HG03342 (cell line): ENCODE measurements at regions not wholly inside any gene's neighbourhood (a gene's known extent, or its start where the extent isn't known, plus 50 kb on each side); places are given as distances from the start of the nearest gene placed in this dataset.
"Not testable (repeated sequence)": the region's sequence is repeated elsewhere in the genome, so short reads cannot be mapped to it uniquely, and the experiment has no call there.

ENCODE experiments used
- ATAC-seq: cut with Tn5 transposase; IDR thresholded peaks from one replicate; pipeline ENCODE4 v1.9.1; 2021; ENCODE audit warnings: mild to moderate bottlenecking, moderate library complexity; ENCODE audit not compliant: unreplicated experiment

DNA sequence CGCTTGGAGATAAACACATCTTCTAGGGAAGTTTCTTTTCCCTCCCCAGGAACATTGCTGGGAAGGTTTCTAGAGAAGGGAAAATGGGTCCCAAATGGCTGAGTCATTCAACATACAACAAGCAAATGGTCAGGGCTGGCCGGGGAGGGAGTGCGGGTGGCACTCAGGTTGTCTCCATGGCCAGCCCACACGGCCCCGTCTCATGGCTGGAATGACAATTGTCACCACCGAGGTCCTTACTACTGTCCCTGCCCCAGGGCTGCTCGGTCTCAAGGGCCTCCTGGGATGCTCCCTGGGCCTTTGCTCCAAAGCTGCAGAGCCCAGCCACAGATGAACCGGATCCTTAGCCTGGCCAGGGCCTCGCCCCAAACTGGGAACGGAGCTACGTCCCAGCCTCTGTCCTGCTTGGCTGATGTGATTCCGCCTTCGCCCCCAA is 121.9 kb downstream of the FGF18 start:
- ATAC-seq, result no peak

DNA sequence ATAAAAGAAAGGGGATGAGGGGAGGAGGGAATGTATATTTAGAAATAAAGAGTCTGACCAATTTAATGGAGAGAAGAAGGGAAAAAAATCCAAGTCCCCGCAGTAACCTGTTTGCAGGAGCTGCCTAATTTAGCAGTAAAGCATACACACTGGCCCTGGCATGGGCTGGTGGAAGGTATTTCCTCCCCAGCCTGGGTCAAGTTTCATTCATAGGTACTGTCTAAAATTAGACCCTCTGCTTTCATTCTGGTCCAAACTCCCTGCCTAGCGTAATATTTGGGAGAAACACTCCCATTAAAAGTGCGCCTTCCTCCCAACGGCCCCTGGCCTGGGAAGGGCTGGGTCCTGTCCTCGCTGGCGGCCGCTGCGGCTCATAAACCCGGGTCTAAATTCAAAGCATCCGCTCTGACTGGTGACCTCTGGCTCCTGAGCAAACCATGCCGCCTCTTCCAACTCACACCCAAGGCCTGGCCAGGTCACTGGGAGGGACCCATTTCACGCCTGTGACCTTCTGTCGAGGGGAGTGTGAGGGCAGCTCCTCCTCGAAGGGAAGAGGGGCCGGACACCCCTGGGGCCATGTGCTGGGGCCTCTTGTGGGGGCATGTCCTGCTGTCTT is 123.2 kb downstream of the FGF18 start:
- ATAC-seq, result no peak

DNA sequence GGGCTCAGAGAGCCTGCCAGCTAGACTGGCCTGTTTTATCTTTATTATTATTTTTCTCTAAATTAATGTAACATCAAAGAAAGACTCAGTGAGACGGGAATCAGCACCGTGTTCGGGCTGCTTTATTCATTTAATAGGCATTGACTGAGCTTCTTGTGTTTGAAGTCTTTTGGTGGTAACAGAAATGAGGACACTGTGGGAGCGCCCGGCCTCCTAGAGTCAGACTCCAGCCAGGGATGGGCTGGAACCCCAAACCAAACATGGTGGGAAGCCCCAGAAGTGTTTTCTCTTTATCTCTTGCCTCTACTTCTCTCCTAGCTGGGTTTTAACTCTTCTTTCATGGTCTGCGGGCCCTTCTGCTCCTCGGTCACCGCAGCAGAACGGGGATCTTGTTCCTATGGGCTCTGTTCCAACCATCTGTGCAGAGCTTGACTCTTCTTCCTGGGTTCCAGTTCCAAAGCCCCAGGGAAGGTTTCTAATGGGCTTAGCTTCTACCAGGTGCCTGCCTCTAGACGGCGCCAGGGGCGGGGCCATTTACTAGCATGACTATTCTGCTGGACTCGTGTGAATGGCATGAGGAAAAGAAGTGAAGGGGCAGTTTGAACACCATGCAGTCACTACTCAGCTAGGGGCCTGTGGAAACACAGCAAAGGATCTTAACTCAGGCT is 123.8 kb downstream of the FGF18 start:
- ATAC-seq, result no peak

DNA sequence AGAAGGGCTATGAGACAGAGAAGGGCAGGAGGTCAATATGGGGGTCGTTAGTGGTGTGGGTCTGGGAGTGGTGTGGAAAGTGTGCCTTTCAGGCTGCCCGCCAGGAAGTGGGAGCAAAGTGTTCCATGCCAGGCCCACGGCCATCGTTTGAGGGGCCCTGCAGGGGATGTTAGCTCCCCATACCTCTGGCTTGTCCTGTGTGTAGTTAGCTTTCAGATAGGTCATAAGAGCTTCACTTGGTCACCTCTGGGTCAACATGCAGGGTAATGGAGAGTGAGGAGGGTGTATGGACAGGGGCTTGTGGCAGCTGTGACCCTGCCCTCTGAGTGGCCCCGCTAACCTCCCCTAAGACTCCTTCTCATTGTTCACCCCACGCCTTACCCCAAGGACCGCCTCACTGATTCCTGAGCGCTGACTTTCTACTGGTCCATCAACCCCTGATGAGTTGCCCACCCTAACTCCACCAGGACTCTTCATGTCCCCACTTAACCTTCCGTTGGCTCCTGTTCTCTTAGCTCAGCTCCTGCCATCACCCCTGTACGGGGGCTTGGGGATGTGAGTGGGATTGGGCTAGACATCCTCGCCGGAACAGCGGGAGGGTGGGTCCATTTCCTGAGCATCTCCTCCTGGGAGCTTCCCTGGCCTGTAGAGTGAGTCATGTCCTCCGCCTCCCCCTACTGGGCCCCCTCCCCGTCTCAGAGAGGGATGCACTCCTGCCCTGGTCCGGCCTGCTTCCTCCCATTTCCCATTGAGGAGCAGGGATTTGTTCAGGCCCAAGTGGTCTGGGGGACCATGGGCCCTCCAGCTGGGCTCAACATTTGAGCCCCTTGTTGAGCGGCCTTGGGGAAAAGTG is 125.7 kb downstream of the FGF18 start:
- ATAC-seq, result no peak

DNA sequence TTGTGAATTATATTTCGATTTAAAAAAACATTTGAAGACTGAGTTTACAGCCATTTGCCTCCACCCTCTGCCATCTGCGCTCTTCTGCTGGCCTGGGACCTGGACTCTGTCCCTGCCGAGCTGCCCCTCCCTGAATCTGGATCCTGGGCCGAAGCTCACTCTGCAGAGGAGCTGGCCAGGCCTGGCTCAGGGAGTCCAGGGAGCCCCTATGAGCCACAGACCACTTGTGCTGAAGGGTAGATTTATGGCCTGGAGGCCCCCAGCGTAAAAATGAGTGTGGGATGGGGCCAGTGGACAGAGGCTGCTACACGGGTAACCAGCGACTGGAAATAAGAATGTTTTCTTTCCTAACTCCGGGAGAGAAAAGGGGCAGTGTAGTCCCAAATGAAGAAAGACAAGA is 129.8 kb downstream of the FGF18 start:
- no peak for ATAC-seq

DNA sequence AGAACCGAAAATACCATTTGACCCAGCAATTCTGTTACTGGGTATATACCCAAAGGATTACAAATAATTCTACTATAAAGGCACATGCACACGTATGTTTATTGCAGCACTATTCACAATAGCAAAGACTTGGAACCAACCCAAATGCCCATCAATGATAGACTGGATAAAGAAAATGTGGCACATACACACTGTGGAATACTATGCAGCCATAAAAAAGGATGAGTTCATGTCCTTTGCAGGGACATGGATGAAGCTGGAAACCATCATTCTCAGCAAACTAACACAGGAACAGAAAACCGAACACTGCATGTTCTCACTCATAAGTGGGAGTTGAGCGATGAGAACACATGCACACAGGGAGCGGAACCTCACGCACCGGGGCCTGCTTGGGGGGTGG is 134.4 kb downstream of the FGF18 start:
- not testable (repeated sequence) for ATAC-seq

DNA sequence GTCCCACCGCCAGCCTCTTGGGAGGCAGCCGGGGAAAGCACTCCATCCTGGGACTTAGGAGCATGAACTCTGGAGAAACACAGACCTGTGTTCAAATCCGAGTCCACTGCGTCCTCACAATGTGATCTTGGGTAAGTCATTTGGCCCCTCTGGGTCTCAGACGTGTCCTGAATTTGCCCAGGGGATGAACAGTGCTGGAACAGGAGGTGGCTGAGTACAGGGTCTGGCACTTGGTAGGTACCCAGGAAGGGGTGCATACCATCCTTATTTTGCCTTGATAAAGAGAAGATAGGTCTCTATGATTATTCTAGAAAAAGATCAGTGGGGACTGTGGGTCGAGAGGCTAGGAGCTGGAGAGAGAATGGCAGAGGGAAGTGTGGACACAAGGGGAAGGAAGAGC is 135.7 kb downstream of the FGF18 start:
- no peak for ATAC-seq

DNA sequence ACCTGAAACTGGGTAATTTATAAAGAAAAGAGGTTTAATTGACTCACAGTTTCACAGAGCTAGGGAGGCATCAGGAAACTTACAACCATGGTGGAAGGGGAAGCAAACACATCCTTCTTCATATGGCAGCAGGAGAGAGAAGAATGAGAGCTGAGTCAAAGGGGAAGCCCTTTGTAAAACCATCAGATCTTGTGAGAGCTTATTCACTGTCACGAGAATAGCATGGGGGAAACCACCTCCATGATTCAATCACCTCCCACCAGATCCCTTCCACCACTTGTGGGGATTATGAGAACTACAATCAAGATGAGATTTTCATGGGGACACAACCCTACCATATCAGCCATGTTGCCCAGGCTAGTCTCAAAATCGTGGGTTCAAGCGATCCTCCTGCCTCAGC is 143.4 kb downstream of the FGF18 start:
- ATAC-seq, result no peak

DNA sequence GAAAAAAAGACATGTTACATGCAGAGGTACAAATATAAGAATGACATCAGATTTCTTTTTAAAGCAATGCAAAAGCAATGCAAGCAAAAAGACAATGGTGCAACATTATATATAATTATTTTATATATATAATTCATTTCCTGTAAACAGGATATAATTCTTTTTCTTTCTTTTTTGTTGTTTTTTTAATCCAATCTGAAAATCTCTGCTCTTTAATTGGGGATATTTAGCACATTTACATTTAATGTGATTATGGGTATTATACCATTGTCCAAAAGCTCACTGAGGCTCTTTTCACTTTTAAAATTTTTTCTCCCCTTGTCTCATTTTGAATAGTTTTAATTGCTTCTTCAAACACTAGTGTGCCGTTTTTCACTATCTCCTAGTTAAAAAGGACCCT is 148.9 kb downstream of the FGF18 start:
- no peak for ATAC-seq

DNA sequence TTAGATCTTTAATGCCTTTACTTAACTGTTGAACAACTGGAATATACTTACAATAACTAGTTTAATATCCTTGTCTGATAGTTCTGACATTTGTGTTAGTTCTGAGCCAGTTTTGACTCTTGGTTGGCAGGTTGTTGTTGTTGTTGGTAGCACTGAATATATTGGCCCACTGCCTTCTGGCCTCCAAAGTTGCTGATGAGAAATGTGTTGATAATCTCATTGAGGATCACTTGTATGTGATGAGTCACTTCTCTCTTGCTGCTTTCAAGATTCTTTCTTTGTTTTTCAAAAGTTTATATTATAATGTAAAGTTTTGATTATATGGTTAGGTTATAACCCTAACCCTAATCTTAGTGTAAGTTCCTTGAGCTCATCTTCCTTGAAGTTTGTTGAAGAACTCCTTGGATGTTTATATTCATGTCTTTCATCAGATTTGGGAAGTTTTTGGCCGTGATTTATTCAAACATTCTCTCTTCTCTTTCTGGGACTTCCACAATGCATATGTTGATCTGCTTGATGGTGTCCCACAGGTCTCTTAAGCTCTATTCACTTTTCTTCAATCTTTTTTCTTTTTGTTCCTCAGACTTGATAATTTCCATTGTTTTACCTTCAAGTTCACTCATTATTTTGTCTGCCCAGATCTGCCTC is 149.7 kb downstream of the FGF18 start:
- ATAC-seq, result no peak

DNA sequence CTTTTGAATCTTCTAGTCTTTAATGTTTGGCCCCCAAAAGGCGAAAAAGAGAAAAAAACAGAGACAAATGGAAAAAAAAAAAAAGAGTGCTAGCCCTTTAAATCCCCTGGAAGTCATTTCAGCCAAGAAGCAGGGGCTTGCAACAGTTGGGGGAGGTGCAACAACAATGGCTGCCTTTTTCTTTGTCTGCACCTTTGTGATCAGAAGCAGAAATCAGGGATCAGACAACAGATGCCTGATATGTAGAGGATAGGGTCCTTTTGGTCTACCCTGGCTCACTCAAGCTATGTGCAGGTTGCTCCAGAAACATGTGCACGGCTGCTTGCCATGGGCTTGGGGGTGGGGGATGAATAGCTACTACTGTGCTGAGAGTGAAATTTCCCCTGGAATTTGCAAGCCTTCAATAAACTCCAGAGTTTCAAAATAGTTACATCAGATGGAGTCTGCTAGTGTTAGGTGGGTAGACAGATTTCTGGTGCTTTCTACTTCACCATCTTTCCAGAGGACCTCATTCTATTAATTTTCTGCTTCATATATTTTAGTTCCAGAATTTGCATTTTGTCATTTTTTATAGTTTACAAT is 150.9 kb downstream of the FGF18 start:
- ATAC-seq, result no peak

DNA sequence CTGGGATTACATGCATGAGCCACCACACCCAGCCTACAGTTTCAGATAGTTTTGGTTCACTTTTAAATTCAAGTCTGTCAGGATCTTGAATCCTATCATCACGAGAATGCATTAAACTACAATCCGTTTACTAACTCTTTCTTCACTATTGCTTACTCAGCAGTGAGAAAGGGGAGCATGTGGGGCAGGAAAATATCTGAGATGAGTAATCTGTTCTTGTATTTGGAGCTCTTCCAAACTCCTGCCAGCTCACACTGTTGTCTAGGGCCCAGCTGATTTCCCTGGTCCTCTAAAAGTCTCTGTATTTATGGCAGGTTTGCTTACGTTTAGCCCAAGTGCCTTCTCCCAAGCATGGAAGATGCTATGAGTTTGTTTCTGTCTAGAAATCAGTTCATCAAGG is 152.2 kb downstream of the FGF18 start:
- no peak for ATAC-seq

DNA sequence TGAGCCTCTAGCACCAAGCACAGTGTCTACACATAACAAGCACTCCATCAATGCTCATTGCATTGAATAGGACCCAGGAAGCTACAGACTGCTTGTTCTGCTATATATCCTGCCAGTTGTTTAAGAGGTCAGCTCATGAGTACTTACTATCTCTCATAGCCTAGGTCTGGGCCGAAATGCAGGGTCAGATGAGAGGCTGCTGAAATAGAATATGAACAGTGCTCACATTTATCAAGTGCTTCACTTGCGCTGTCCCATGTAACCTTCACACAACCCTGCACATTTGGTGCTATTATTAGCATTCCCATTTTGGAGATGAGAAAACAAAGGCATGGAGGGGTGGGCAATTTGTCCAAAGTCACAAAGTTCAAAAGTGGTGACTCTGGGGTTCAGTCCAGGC is 153.6 kb downstream of the FGF18 start:
- no peak for ATAC-seq

DNA sequence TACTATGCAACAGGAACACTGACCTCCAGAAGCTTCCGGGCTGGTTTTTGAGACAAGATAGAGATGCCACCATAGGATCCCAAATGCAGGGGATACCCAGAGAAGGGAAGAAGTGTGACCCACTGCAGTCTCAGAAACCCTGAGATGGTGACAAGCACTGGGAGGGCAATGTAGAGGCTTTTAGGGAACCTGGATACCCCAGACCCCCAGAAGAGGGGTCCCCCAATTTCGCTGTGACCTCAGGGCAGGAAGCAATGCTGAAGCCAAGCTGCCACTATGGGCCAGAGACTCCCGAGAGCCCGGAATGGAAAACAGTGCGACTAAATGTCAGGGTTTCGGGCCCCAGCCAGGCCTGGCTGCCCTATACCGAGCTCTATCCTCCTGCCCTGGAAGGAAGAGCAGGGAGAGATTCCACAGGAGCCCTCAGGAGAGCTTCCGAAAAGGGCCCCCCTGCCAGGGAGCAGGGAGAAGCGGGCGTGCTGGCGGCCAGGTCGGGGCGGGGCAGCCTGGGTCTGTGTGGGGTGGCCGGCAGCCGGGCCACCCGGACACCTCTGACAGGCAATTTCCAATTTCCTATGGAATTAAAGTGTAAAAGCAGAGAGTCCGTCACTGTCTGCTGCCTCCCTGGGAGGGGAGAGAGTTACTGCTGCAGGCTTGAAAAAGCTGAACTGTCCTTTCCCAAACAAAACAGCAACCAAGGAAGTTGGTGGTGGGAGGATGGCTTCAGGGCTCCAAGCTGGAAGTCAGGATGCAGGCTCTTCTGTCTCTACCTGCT is 154.2 kb downstream of the FGF18 start:
- no peak for ATAC-seq

DNA sequence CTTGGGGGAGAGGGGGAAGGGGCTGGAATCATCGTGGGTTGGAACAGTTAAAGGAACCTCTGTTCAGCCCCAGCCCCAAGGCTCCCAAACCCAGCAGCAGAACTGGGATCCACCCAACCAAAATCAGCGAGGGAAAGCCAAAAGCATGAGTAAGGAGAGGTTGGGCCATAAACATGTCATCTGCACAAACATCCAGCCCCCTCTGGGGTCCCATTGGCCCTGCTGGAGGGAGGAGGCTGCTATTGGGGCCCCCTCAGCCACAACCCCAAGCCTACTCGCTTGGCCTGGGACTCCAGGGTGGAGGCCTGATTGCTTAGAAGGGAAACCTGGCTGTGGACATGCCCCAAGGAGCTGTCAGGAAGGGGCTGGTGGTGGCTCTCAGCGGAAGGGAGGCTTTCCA is 154.9 kb downstream of the FGF18 start:
- ATAC-seq, result no peak

DNA sequence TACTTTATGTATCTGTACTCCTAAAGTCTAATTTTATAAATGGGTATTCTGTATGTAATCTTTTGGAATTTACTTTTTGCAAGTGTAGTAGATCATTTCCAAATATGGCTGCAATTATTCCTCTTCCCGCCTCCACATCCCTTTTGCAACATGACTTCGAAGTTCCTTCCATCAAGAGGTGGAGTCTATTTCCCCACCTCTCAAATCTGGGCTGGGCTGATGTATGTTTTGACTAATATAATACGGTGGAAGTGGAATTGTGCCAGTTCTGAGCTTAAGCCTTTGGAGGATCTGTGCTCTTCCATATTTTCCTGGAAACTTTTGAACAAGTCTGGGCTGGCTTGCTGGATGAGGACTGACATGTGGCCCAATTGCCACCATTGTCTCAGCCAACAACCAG is 155.9 kb downstream of the FGF18 start:
- no peak for ATAC-seq

DNA sequence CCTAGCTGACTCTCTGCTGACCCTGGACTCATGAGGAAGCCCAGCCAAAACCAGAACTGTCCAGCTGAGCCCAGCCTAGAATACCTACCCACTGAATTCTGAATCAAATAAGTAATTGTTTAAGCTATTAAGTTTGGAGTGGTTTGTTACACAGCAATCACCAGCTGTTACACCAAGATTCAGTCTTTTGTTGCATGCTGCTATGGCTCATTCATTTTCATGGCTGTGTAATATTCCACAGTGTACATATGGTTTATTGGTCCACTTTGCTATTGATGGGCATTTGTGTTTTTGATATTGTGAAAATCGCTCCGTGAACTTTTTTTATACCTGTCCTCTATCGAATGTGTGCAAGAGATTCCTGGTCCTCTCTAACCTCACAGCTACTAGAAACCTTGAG is 156.4 kb downstream of the FGF18 start:
- ATAC-seq, result no peak

DNA sequence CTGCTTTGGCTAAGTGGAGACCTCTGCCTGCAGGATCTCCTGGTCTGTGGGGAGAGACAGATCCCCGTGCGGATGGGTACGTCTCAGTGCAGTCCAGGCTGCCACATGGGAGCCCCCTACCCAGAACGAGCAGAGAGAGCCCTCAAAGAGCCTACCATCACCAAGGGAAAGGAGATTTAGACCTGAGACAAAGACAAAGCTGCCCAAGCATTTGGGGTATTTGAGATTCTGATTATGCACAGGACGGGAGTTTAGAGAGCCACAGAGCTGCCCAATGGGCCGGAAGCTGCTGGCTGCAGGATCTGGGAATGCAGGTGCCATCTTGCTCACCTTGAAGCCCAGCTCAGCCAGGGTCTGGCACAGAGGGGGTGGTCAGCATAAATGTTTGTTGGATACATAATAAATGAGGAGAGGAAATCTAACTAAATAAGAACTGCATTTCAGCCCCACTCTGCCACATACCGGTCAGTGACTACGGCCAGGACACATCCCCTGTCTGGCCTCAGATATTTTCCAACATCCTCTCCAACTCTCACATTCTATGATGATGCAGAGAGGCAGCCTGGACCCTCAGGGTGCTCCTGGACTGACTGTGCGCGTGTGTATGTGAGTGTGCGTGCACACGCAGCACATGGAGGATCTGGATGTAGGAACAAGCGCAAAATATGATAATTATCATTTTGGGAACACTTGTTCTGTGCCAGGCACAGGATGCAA is 157.8 kb downstream of the FGF18 start:
- no peak for ATAC-seq

DNA sequence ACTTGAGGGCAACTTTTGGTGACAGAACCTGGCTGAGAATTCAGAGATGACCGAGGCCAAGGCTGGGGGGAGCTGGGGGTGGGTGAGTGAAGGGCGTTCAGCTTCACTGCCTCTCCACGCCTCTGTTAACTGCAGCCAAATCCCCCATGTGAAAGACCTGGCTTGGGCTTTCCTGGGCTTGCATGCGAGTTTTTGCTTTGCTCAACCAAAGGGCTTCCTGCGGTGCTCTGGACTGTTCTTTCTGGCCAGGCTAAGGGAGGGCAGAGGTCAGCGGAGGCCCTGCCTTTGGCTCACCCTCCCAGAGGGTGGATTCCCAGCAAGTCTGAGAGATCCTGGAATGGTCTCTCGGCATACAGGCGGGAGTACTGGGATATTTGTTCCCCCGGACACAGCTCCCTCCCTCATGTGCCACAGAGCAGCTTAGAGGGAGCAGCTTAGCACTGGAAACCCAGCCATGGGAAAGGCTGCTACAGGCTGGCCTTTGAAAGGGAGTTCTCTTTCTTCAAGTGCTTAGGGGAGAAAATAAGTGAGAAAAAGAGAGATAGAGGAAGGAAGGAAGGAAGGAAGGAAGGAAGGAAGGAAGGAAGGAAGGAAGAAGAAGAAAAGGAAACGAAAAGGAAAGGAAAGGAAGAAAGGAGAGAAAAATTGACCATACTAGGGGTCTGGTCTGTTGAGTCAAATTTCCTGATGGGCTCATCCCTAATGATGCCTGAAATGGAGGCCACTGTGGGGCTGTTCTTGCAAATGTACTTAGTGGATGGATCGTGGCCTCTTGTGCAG is 158.8 kb downstream of the FGF18 start:
- ATAC-seq, result no peak
